HepG2 (cell line): ENCODE measurements at regions not wholly inside any gene's neighbourhood (a gene's known extent, or its start where the extent isn't known, plus 50 kb on each side); places are given as distances from the start of the nearest gene placed in this dataset.

Source experiments
- ATAC-seq: fragments of 200-7000 bp; cut with Tn5 transposase; 3 replicates; pipeline ENCODE4 v1.9.1; 2020; ENCODE audit warnings: mild to moderate bottlenecking, moderate library complexity
- BruUV-seq: library from RNA; stranded (reverse); fragments of 400-500 nt; replicated peaks from 2 replicates; lab custom pipeline; 2021; lab: Mats Ljungman, UMichigan
- CTCF ChIA-PET: fragments of 300-600 bp; formaldehyde crosslinking; extraction: SDS; loops from one replicate; lab custom pipeline; 2021; ENCODE audit warnings: low total read pairs, inconsistent platforms, low intra/inter-chr PET ratio; lab: Yijun Ruan, JAX
- POLR2A ChIA-PET: fragments of 350-600 bp; sonication (Branson Sonifier 250); formaldehyde crosslinking; loops from one replicate; lab custom pipeline; 2020; ENCODE audit warnings: antibody characterized with exemption, inconsistent platforms; lab: Yijun Ruan, JAX
- DNase-seq: peaks from one replicate; pipeline ENCODE4 v3.0.0-alpha.2; 2015; ENCODE audit warnings: low spot score
- FAIRE-seq: peaks from 3 replicates; lab custom pipeline; 2011; peaks lifted over from hg19 to GRCh38; lab: Jason Lieb, UNC
- H2AFZ ChIP-seq: one replicate; pipeline ENCODE4 v1.6.1; 2011; ENCODE audit warnings: low read length, inconsistent platforms
- H3K27ac ChIP-seq: fragments of 300-600 bp; 3 replicates; pipeline ENCODE4 v1.8.0; 2011; ENCODE audit warnings: mixed run types, mild to moderate bottlenecking, mixed read lengths, low read length, inconsistent platforms; ENCODE audit not compliant: insufficient read depth; ENCODE audit errors: extremely low read length
- H3K27me3 ChIP-seq, 2 experiments: fragments of 200-600 bp in 1 of 2; 2 replicates in 1 of 2; 3 replicates in 1 of 2; pipeline versions ENCODE4 v1.6.0 to v1.8.0; 2011; ENCODE audit warnings: low read length in 2 of 2, mild to moderate bottlenecking in 2 of 2, moderate library complexity in 2 of 2, inconsistent platforms in 1 of 2; ENCODE audit not compliant: insufficient read depth in 2 of 2, control insufficient read depth in 1 of 2
- H3K36me3 ChIP-seq, 2 experiments: fragments of 200-600 bp in 1 of 2; replicated peaks in 1 of 2; 2 replicates in 1 of 2; 3 replicates in 1 of 2; pipeline versions ENCODE4 v1.5.1 to v1.8.0; 2011; ENCODE audit warnings: low read length in 2 of 2, inconsistent platforms in 1 of 2; ENCODE audit not compliant: insufficient read depth in 2 of 2, control insufficient read depth in 1 of 2
- H3K4me1 ChIP-seq: 2 replicates; pipeline ENCODE4 v1.5.1; 2012; ENCODE audit warnings: low read length, inconsistent platforms; ENCODE audit not compliant: insufficient read depth
- H3K4me2 ChIP-seq: 2 replicates; pipeline ENCODE4 v1.6.0; 2011; ENCODE audit warnings: low read depth, low read length, inconsistent platforms
- H3K4me3 ChIP-seq, 3 experiments: fragments of 200-600 bp in 1 of 3; sonication (generic), shearing (Covaris generic) in 1 of 3; replicated peaks in 1 of 3; 2 replicates each; pipeline ENCODE4 v1.5.1; 2011 to 2016; ENCODE audit warnings: low read length in 3 of 3, inconsistent platforms in 2 of 3, low read depth in 2 of 3, mild to moderate bottlenecking in 2 of 3, control low read depth in 1 of 3, mixed read lengths in 1 of 3; ENCODE audit not compliant: insufficient read depth in 1 of 3
- H3K79me2 ChIP-seq: one replicate; pipeline ENCODE4 v1.6.1; 2011; ENCODE audit warnings: low read length, inconsistent platforms; ENCODE audit not compliant: insufficient read depth
- H3K9ac ChIP-seq: 2 replicates; pipeline ENCODE4 v1.6.0; 2011; ENCODE audit warnings: mild to moderate bottlenecking, low read depth, low read length, inconsistent platforms; ENCODE audit not compliant: insufficient read depth
- H3K9me3 ChIP-seq: 2 replicates; pipeline ENCODE4 v1.5.1; 2012; ENCODE audit warnings: mild to moderate bottlenecking, low read length
- H4K20me1 ChIP-seq: 2 replicates; pipeline ENCODE4 v1.6.0; 2011; ENCODE audit warnings: inconsistent platforms, mild to moderate bottlenecking, low read length, moderate library complexity; ENCODE audit not compliant: insufficient read depth
- MAZ ChIP-seq, 2 experiments: sonication (generic) in 1 of 2; formaldehyde crosslinking in 1 of 2; IDR thresholded peaks; 2 replicates each; pipeline versions ENCODE4 v1.5.0 to v1.6.1; 2012 to 2020; ENCODE audit warnings: low read depth in 2 of 2, mild to moderate bottlenecking in 2 of 2, borderline replicate concordance in 1 of 2, improper control_type of control experiment in 1 of 2, low read length in 1 of 2, missing genetic modification reagents in 1 of 2, moderate library complexity in 1 of 2
- RFXANK ChIP-seq: IDR thresholded peaks from 2 replicates; pipeline ENCODE4 v1.6.1; 2016
- ZNF501 ChIP-seq: sonication (generic); formaldehyde crosslinking; IDR thresholded peaks from 2 replicates; pipeline ENCODE4 v1.5.1; 2020; ENCODE audit warnings: mild to moderate bottlenecking, moderate library complexity, missing genetic modification reagents
- WGBS: methylation state at CpG from one replicate; pipeline ENCODE4 v1.1.6; 2017; ENCODE audit warnings: low lambda C conversion rate; 5-methylcytosine and 5-hydroxymethylcytosine counted together
- in situ Hi-C: cut with HindIII; loops from 2 replicates; pipeline ENCODE4 v1.10.0; 2017; ENCODE audit warnings: low pct_unique_long_range_greater_than_20kb; ENCODE audit not compliant: extremely low pct_ligation_motif_present
- intact Hi-C: fragments of 100-400 bp; cut with micrococcal nuclease; formaldehyde crosslinking; loops from one replicate; pipeline ENCODE4 v1.10.0; 2022; ENCODE audit not compliant: unreplicated experiment
- TF ChIP-seq, protein P1 (sequence below), 2 experiments: fragments of 450-650 bp in 1 of 2; sonication (generic) in 1 of 2; formaldehyde crosslinking in 1 of 2; IDR thresholded peaks; 2 replicates each; pipeline versions ENCODE4 v1.6.1 to v1.8.0; 2016 to 2022; ENCODE audit warnings: antibody characterized with exemption in 1 of 2, mild to moderate bottlenecking in 1 of 2, missing genetic modification reagents in 1 of 2
- TF ChIP-seq, protein P2 (sequence below): sonication (generic); formaldehyde crosslinking; IDR thresholded peaks from 2 replicates; pipeline ENCODE4 v1.5.0; 2020; ENCODE audit warnings: mild to moderate bottlenecking, missing genetic modification reagents
- TF ChIP-seq, protein P3 (sequence below): sonication (generic); formaldehyde crosslinking; IDR thresholded peaks from 2 replicates; pipeline ENCODE4 v1.4.0; 2020; ENCODE audit warnings: low read depth, mild to moderate bottlenecking, missing genetic modification reagents
- TF ChIP-seq, protein P4 (sequence below): sonication (generic); formaldehyde crosslinking; IDR thresholded peaks from 2 replicates; pipeline ENCODE4 v1.5.0; 2020; ENCODE audit warnings: missing genetic modification reagents

DNA sequence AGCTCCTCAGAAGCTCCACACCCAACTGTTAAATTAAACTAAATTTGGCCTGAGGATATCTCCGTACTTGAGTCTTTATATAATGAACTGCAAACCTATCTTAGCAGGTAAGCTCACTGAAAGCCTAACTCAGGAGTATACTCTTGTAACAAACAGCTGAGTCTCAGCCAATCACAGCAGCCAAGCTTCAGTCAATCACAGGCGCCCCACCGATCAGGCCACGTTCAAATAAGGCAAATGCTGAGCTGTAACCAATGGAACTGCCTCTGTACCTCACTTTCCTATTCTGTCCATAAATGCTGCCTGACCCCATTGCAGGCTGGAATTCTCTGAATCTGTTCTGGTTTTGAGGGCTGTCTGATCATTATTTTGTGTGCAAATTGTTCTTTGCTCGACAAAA is 93.0 kb upstream of the CES5A start:
- in situ Hi-C loops = no loop called here
- H3K9ac ChIP-seq = no peak overlapping the region
- no peak overlapping the region for H3K4me2 ChIP-seq
- TF ChIP-seq MAZ (IDR thresholded peaks at IDR 0.05; ENCODE audit: borderline replicate concordance, low read depth, low read length) (no peak), MAZ (CRISPR knock-in tag; IDR thresholded peaks at IDR 0.05; ENCODE audit: low read depth) (no peak), ZNF501 (CRISPR knock-in tag) (no peak), RFXANK (CRISPR knock-in tag) (no peak)
- TF ChIP-seq, protein P1, sequence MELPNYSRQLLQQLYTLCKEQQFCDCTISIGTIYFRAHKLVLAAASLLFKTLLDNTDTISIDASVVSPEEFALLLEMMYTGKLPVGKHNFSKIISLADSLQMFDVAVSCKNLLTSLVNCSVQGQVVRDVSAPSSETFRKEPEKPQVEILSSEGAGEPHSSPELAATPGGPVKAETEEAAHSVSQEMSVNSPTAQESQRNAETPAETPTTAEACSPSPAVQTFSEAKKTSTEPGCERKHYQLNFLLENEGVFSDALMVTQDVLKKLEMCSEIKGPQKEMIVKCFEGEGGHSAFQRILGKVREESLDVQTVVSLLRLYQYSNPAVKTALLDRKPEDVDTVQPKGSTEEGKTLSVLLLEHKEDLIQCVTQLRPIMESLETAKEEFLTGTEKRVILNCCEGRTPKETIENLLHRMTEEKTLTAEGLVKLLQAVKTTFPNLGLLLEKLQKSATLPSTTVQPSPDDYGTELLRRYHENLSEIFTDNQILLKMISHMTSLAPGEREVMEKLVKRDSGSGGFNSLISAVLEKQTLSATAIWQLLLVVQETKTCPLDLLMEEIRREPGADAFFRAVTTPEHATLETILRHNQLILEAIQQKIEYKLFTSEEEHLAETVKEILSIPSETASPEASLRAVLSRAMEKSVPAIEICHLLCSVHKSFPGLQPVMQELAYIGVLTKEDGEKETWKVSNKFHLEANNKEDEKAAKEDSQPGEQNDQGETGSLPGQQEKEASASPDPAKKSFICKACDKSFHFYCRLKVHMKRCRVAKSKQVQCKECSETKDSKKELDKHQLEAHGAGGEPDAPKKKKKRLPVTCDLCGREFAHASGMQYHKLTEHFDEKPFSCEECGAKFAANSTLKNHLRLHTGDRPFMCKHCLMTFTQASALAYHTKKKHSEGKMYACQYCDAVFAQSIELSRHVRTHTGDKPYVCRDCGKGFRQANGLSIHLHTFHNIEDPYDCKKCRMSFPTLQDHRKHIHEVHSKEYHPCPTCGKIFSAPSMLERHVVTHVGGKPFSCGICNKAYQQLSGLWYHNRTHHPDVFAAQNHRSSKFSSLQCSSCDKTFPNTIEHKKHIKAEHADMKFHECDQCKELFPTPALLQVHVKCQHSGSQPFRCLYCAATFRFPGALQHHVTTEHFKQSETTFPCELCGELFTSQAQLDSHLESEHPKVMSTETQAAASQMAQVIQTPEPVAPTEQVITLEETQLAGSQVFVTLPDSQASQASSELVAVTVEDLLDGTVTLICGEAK (IDR thresholded peaks at IDR 0.05) = no peak
- TF ChIP-seq, protein P1 (CRISPR knock-in tag; IDR thresholded peaks at IDR 0.05) = no peak
- TF ChIP-seq, protein P2, sequence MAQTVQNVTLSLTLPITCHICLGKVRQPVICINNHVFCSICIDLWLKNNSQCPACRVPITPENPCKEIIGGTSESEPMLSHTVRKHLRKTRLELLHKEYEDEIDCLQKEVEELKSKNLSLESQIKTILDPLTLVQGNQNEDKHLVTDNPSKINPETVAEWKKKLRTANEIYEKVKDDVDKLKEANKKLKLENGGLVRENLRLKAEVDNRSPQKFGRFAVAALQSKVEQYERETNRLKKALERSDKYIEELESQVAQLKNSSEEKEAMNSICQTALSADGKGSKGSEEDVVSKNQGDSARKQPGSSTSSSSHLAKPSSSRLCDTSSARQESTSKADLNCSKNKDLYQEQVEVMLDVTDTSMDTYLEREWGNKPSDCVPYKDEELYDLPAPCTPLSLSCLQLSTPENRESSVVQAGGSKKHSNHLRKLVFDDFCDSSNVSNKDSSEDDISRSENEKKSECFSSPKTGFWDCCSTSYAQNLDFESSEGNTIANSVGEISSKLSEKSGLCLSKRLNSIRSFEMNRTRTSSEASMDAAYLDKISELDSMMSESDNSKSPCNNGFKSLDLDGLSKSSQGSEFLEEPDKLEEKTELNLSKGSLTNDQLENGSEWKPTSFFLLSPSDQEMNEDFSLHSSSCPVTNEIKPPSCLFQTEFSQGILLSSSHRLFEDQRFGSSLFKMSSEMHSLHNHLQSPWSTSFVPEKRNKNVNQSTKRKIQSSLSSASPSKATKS = no peak
- TF ChIP-seq, protein P3, sequence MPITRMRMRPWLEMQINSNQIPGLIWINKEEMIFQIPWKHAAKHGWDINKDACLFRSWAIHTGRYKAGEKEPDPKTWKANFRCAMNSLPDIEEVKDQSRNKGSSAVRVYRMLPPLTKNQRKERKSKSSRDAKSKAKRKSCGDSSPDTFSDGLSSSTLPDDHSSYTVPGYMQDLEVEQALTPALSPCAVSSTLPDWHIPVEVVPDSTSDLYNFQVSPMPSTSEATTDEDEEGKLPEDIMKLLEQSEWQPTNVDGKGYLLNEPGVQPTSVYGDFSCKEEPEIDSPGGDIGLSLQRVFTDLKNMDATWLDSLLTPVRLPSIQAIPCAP (CRISPR knock-in tag) = no peak
- TF ChIP-seq, protein P4, sequence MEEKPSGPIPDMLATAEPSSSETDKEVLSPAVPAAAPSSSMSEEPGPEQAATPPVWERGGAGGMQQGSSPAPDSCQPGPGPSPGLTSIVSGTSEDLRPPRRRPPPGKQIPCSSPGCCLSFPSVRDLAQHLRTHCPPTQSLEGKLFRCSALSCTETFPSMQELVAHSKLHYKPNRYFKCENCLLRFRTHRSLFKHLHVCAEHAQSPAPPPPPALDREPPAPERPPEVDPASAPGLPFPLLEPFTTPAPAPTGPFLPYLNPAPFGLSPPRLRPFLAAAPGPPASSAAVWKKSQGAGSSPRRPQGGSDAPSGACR (CRISPR knock-in tag) = no peak
- H2AFZ ChIP-seq = no peak overlapping the region
- DNase-seq (no peak), ATAC-seq (no peak), FAIRE-seq (no peak)
- no TSS peak for BruUV-seq
- H3K27me3 ChIP-seq = no peaks in the 10 kb centered on the region
- no peaks in the 10 kb centered on the region for H3K79me2 ChIP-seq
- H3K36me3 ChIP-seq = no peaks in the 10 kb centered on the region
- POLR2A ChIA-PET = no interaction called here
- H3K4me3 ChIP-seq = no peak overlapping the region
- no peak overlapping the region for H3K27ac ChIP-seq
- no peaks in the 10 kb centered on the region for H3K9me3 ChIP-seq
- CTCF ChIA-PET = no interaction called here
- intact Hi-C loops = no loop called here
- no peaks in the 10 kb centered on the region for H3K4me1 ChIP-seq
- 14% methylated on average over 5 of the region's 5 CpGs for WGBS
- no peaks in the 10 kb centered on the region for H4K20me1 ChIP-seq
